ENCODE measurements at regions not wholly inside any gene's neighbourhood (a gene's known extent, or its start where the extent isn't known, plus 50 kb on each side); places are given as distances from the start of the nearest gene placed in this dataset.
"Not testable (repeated sequence)": the region's sequence is repeated elsewhere in the genome, so short reads cannot be mapped to it uniquely, and the experiment has no call there.

DNA sequence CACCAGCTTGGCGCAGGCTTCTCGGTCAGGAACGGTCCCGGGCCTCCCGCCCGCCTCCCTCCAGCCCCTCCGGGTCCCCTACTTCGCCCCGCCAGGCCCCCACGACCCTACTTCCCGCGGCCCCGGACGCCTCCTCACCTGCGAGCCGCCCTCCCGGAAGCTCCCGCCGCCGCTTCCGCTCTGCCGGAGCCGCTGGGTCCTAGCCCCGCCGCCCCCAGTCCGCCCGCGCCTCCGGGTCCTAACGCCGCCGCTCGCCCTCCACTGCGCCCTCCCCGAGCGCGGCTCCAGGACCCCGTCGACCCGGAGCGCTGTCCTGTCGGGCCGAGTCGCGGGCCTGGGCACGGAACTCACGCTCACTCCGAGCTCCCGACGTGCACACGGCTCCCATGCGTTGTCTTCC lies 422.3 kb downstream of the OR4F29 start:
- TF ChIP-seq CHD2 (IDR thresholded peaks at IDR 0.05; ENCODE audit: low read length, partially characterized antibody); POLR2A (IDR thresholded peaks at IDR 0.05; ENCODE audit: low read length); KDM5A (IDR thresholded peaks at IDR 0.05); RAD21 (conservative IDR thresholded peaks at IDR 0.05 in 1 of 2, IDR thresholded peaks at IDR 0.05 in 1 of 2); RFX5 (IDR thresholded peaks at IDR 0.05); CEBPB (IDR thresholded peaks at IDR 0.05); ZFP36 (IDR thresholded peaks at IDR 0.05; ENCODE audit: borderline replicate concordance, partially characterized antibody); MAZ (IDR thresholded peaks at IDR 0.05; ENCODE audit: borderline replicate concordance, low read depth, low read length); GATA3 (IDR thresholded peaks at IDR 0.05; ENCODE audit: borderline replicate concordance): not testable (repeated sequence)
- TF ChIP-seq, protein P1, sequence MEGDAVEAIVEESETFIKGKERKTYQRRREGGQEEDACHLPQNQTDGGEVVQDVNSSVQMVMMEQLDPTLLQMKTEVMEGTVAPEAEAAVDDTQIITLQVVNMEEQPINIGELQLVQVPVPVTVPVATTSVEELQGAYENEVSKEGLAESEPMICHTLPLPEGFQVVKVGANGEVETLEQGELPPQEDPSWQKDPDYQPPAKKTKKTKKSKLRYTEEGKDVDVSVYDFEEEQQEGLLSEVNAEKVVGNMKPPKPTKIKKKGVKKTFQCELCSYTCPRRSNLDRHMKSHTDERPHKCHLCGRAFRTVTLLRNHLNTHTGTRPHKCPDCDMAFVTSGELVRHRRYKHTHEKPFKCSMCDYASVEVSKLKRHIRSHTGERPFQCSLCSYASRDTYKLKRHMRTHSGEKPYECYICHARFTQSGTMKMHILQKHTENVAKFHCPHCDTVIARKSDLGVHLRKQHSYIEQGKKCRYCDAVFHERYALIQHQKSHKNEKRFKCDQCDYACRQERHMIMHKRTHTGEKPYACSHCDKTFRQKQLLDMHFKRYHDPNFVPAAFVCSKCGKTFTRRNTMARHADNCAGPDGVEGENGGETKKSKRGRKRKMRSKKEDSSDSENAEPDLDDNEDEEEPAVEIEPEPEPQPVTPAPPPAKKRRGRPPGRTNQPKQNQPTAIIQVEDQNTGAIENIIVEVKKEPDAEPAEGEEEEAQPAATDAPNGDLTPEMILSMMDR (IDR thresholded peaks at IDR 0.05) = not testable (repeated sequence)
- TF ChIP-seq, protein P2, sequence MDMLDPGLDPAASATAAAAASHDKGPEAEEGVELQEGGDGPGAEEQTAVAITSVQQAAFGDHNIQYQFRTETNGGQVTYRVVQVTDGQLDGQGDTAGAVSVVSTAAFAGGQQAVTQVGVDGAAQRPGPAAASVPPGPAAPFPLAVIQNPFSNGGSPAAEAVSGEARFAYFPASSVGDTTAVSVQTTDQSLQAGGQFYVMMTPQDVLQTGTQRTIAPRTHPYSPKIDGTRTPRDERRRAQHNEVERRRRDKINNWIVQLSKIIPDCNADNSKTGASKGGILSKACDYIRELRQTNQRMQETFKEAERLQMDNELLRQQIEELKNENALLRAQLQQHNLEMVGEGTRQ (IDR thresholded peaks at IDR 0.05) = not testable (repeated sequence)
- TF ChIP-seq, protein P3, sequence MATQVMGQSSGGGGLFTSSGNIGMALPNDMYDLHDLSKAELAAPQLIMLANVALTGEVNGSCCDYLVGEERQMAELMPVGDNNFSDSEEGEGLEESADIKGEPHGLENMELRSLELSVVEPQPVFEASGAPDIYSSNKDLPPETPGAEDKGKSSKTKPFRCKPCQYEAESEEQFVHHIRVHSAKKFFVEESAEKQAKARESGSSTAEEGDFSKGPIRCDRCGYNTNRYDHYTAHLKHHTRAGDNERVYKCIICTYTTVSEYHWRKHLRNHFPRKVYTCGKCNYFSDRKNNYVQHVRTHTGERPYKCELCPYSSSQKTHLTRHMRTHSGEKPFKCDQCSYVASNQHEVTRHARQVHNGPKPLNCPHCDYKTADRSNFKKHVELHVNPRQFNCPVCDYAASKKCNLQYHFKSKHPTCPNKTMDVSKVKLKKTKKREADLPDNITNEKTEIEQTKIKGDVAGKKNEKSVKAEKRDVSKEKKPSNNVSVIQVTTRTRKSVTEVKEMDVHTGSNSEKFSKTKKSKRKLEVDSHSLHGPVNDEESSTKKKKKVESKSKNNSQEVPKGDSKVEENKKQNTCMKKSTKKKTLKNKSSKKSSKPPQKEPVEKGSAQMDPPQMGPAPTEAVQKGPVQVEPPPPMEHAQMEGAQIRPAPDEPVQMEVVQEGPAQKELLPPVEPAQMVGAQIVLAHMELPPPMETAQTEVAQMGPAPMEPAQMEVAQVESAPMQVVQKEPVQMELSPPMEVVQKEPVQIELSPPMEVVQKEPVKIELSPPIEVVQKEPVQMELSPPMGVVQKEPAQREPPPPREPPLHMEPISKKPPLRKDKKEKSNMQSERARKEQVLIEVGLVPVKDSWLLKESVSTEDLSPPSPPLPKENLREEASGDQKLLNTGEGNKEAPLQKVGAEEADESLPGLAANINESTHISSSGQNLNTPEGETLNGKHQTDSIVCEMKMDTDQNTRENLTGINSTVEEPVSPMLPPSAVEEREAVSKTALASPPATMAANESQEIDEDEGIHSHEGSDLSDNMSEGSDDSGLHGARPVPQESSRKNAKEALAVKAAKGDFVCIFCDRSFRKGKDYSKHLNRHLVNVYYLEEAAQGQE (IDR thresholded peaks at IDR 0.05) = not testable (repeated sequence)
- TF ChIP-seq, protein P4, sequence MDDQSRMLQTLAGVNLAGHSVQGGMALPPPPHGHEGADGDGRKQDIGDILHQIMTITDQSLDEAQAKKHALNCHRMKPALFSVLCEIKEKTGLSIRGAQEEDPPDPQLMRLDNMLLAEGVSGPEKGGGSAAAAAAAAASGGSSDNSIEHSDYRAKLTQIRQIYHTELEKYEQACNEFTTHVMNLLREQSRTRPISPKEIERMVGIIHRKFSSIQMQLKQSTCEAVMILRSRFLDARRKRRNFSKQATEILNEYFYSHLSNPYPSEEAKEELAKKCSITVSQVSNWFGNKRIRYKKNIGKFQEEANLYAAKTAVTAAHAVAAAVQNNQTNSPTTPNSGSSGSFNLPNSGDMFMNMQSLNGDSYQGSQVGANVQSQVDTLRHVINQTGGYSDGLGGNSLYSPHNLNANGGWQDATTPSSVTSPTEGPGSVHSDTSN (IDR thresholded peaks at IDR 0.05) = not testable (repeated sequence)
